Adipocyte (in vitro differentiated cells): ENCODE measurements at regions not wholly inside any gene's neighbourhood (a gene's known extent, or its start where the extent isn't known, plus 50 kb on each side); places are given as distances from the start of the nearest gene placed in this dataset.

Experiments
- DNase-seq: peaks from one replicate; pipeline ENCODE4 v3.0.0-alpha.2; 2015; ENCODE audit warnings: low read depth
- H3K27me3 ChIP-seq: replicated peaks from 2 replicates; pipeline ENCODE4 v1.7.0; 2013; ENCODE audit warnings: mild to moderate bottlenecking, low read length, moderate library complexity; ENCODE audit not compliant: control insufficient read depth, insufficient read depth
- H3K36me3 ChIP-seq: 2 replicates; pipeline ENCODE4 v1.7.0; 2013; ENCODE audit warnings: low read length, mild to moderate bottlenecking, moderate library complexity; ENCODE audit not compliant: control insufficient read depth, insufficient read depth, severe bottlenecking
- H3K4me1 ChIP-seq: 2 replicates; pipeline ENCODE4 v1.7.0; 2013; ENCODE audit warnings: mild to moderate bottlenecking, low read length, moderate library complexity; ENCODE audit not compliant: control insufficient read depth, insufficient read depth
- H3K4me3 ChIP-seq: 2 replicates; pipeline ENCODE4 v1.7.0; 2013; ENCODE audit warnings: mild to moderate bottlenecking, low read length, moderate library complexity
- H3K9ac ChIP-seq: 2 replicates; pipeline ENCODE4 v1.7.0; 2013; ENCODE audit warnings: mild to moderate bottlenecking, low read length, moderate library complexity
- H3K9me3 ChIP-seq: 2 replicates; pipeline ENCODE4 v1.7.0; 2013; ENCODE audit warnings: mild to moderate bottlenecking, low read length, moderate library complexity; ENCODE audit not compliant: control insufficient read depth

DNA sequence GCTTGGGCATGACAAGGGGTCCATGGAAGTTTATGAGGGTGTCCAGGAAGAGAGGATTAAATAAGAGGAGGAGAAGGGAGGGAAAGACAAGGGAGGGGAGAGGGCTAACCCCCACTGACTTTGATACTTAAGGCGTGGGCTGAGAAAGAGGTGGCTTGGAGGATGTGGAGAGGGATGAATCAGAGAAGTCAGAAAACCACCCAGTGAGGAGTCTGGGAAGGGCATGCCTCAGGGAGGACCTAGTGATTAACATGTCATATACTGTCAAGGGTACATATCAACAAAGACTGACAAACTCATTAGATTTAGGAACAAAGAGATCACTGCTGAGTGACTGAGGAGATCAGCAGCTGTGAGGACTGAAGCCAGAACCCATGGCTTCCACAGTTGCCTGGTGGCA is 145.4 kb downstream of the IRX5 start:
- no peak overlapping the region for H3K9ac ChIP-seq
- H3K36me3 ChIP-seq: no peaks in the 10 kb centered on the region
- peaks cover 18% of the 10 kb centered on the region for H3K27me3 ChIP-seq
- no peaks in the 10 kb centered on the region for H3K9me3 ChIP-seq
- H3K4me1 ChIP-seq: no peaks in the 10 kb centered on the region
- no peak overlapping the region for H3K4me3 ChIP-seq
- no peak for DNase-seq

DNA sequence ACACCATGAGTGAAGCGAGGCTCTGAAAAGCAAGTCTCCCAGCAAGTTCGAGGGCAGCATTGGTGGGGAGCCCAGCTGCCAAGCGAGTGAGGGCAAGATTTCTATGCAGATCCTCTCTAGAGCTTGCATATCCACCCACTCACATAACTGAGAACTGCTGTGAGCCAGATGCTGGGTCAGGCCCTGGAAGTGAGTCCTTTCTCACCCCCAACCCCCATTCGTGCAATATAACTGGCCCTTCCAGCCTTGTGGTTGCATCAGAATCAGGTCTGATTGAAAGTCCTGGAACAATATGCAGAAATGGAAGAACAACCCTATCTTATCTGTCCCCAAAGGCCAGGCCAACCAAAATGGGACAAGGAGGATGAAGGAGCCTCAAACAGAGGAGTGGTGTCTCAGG is 146.6 kb downstream of the IRX5 start:
- Histone ChIP-seq H3K4me1 (no peaks in the 10 kb centered on the region), H3K9ac (no peak overlapping the region), H3K27me3 (peaks cover 20% of the 10 kb centered on the region), H3K36me3 (no peaks in the 10 kb centered on the region), H3K4me3 (no peak overlapping the region), H3K9me3 (no peaks in the 10 kb centered on the region)
- peak; percentile 22 for DNase-seq

DNA sequence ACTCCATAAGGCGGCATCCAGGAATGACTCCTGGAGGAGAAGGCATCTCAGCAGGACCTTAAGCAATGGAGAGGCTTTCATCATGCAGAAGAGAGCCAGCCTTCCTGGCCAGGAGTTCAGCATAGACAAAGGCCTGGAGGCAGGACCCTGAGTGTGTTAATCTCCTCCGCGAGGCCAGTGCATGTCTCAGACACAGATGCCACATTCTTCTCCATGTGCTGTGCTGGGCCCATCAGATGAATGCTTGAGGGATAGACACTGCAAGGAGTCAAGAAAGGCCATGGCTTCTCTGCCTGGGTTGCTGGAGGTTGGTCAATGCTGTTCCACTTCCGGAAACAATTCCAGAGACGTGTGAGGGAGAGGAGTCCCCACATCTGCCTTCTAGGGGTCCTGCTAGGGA is 147.5 kb downstream of the IRX5 start:
- no peak for DNase-seq
- Histone ChIP-seq H3K27me3 (peaks cover 20% of the 10 kb centered on the region), H3K36me3 (no peaks in the 10 kb centered on the region), H3K4me3 (no peak overlapping the region), H3K9me3 (no peaks in the 10 kb centered on the region), H3K9ac (no peak overlapping the region), H3K4me1 (peaks cover 3% of the 10 kb centered on the region)

DNA sequence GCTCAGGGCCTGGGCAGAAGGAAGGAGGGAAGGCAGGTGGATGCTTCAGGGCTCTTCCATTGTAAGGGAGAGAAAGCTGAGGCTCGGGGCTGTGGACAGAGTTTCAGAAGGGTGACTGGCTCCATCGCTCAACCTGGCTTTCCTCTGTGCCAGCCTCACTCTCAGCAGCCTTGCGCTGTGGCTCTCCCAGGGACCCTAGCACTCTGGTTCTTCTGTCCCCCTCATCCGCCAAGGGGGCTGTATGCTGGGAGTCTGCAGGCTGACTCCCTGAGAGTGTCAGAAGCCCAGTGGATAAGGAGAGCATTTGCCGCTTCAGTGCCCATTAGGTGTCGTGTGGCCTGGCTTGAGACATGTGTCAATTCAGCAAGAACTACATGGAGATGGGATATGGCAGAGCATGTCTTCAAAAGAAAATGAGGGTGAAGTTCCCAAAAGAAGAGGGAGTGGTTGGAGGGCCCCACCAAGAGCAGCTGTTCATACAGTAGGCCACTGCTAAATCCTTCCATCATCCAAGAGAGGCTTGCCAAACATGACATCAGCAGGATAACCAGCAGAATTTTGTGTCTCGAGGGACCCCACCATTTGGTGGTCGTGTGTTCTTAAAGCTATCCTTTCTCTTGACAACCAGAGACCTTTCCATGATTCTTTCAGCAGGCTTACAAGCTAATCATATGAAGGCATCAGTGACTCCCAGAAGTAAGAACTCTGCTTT is 148.2 kb downstream of the IRX5 start:
- no peak overlapping the region for H3K4me3 ChIP-seq
- no peak overlapping the region for H3K9ac ChIP-seq
- no peaks in the 10 kb centered on the region for H3K36me3 ChIP-seq
- H3K27me3 ChIP-seq: peaks cover 20% of the 10 kb centered on the region
- DNase-seq: no peak
- peaks cover 3% of the 10 kb centered on the region for H3K4me1 ChIP-seq
- H3K9me3 ChIP-seq: no peaks in the 10 kb centered on the region

DNA sequence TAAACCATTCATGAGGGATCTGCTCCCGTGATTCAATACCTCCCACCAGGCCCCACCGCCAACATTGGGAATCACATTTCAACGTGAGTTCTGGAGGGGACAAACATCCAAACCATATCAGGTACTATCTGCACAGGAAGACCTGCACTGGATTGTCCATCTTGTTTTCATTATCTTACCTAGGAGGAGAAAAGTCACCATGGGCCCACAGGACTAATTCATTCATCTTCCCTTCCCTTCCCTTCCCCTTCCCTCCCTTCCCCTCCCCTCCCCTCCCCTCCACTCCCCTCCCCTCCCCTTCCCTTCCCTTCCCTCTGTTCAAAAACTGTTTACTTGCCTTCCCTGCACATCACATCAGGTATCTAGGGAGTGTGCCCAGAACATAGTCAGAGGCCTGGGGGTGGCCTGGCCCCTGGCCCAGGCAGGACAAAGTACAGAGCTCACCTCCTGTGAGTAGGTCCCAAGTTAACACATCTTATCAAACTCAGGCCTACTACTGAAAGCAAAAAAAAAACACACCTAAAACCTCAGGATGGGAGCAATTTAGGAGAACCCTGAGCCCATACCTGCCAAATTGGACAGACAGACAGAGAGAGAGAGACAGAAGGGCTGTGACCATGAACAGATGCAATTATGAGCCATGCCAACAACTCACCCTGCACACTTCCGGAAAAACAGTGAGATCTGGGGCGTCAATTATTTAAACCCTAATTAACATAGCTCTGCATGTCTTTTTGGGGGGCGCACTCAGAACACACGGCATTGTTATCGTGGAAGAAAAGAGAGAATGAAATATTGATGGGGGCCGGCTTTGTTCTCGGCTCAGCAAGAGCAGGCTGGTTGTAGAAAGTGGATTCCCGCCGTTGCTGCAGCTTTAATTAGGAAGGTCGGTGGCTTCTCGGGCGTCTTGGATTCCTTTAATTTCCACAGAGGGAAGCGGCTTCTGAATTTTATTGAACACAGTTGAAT is 151.2 kb downstream of the IRX5 start:
- Histone ChIP-seq H3K36me3 (no peaks in the 10 kb centered on the region), H3K4me1 (peaks cover 3% of the 10 kb centered on the region), H3K9ac (no peak overlapping the region), H3K27me3 (peaks cover 13% of the 10 kb centered on the region), H3K4me3 (no peak overlapping the region), H3K9me3 (no peaks in the 10 kb centered on the region)
- DNase-seq: no peak

DNA sequence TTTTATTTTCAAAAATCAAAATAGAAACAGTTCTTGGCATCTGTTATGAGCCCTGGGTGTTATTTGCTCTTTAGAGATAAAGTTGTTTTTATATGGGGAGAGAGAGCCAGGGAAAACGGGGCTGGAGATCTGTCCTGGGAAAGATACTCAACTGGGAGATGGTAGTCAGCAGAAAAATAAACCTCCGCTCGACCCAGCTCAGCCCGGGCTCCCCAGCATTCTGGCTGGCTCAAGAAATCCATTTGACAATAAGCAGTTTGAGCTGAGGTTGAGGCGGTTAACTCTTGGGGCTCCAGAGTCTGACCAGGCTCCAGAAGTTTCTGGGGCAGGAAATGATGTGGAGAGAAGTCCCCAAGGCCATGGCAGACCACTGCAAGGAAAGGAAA is 151.9 kb downstream of the IRX5 start:
- Histone ChIP-seq H3K9me3 (no peaks in the 10 kb centered on the region), H3K9ac (no peak overlapping the region), H3K27me3 (peaks cover 13% of the 10 kb centered on the region), H3K4me1 (peaks cover 3% of the 10 kb centered on the region), H3K36me3 (no peaks in the 10 kb centered on the region), H3K4me3 (no peak overlapping the region)
- DNase-seq: no peak

DNA sequence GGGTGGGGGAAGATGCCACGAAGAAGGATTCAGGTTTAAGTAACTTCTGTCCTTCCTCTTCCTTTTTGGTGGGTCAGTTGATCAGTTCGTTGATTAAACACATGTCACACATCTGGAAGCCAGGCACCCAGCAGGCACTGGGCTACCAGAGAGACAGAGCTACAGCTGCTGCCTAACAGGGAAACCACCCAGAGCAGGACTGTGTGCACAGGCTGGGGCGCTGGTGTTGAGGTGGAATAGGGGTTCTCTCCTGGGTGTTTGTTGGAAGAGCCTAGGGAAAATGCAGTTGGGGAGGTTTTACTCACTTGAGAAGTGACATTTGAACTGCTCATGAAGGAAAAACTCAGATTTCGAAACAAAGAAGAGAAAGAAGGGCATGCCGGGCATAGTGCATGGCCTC is 152.4 kb downstream of the IRX5 start:
- no peak overlapping the region for H3K9ac ChIP-seq
- H3K36me3 ChIP-seq: no peaks in the 10 kb centered on the region
- H3K4me3 ChIP-seq: no peak overlapping the region
- H3K4me1 ChIP-seq: peaks cover 3% of the 10 kb centered on the region
- H3K9me3 ChIP-seq: peaks cover 2% of the 10 kb centered on the region
- H3K27me3 ChIP-seq: peaks cover 13% of the 10 kb centered on the region
- DNase-seq: no peak

DNA sequence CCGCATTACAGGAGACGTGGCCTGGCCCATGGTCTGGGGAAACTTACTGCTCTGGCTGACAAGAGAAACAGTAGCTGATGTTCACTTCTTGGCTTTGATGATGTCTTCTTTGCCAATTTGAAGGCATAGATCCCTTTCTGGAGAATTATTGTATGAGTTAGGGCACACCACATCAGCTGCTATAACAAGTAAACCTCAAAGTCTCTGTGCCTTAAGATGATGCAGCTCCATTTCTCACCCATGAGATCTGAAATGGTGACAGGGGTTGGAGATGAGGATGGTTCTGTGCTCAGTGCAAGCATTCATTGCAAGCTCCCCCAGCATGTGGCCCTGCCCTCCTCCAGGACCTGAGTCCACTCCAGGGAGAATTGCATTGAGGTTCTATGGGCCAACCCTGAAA is 157.4 kb downstream of the IRX5 start:
- no peak overlapping the region for H3K9ac ChIP-seq
- no peaks in the 10 kb centered on the region for H3K36me3 ChIP-seq
- no peak overlapping the region for H3K4me3 ChIP-seq
- DNase-seq: no peak
- H3K9me3 ChIP-seq: peaks cover 12% of the 10 kb centered on the region
- peaks cover 6% of the 10 kb centered on the region for H3K27me3 ChIP-seq
- peaks cover 1% of the 10 kb centered on the region for H3K4me1 ChIP-seq

DNA sequence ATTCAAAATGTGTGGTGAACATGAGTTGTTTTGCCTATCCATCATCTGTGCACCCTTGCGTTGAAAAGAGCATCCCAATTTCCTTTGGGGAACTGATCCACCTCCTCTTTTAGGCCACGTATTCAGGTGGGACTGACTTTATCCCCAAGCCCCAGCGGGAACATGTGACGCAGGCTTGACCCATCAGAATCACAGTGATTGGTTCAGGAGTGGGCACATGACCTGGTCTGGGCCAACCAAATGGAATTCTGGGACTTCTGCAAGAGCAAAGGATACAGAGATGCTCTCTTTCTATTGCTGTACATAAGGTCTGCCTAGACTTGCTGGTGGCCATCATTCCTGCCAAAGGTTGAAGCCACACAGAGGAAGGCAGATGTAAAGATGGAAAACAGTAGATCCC is 158.9 kb downstream of the IRX5 start:
- Histone ChIP-seq H3K36me3 (no peaks in the 10 kb centered on the region), H3K9me3 (peaks cover 12% of the 10 kb centered on the region), H3K4me1 (no peaks in the 10 kb centered on the region), H3K9ac (no peak overlapping the region), H3K4me3 (no peak overlapping the region), H3K27me3 (peaks cover 6% of the 10 kb centered on the region)
- DNase-seq: no peak

DNA sequence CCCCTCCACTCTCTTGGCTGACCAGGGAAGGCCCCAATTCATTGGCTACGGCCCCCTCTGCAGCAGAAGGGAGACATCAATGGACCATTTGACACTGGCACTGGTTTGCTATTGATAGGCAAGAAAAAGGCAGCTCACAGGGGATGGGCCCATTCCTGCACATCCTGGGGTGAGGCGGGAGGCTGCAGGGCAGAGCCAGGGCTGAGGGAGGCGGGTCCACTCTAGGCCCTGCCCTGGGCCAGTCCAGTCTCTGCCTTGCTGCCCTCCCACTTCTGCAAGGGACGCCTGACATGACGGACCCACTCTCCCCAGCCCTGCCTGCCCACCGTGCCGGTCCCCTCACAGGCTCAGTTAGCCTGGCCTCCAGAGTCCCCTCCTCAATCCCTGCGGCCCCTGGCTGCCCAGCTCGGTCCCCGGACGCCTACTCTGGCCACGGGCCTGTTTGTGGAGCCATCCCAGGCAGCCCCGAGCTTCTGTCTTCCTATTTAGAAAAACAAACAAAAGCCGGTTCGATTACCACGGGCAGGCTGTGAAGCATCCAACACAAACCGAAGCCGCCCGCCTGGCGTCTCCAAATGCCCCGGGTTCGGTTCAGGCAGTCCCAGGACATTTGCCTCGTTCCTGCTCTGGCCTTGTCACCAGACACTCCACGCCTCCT is 160.7 kb downstream of the IRX5 start:
- H3K36me3 ChIP-seq: no peaks in the 10 kb centered on the region

DNA sequence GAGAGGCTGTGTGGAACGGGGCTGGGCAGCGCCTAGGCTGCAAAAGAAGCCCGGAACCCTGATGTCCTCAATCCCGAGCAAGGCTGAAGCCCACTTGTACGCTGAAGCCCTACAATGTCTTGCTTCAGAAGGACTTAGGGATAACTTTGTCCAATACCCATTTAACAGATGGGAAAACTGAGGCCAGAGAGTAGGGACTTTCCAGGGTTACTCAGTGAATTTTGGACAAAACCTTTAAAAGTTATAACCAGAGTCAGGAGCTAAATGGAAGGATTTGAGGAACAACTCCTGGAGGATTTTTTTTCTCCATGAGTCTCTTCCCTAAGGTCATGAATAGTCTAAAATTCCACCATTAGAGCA is 161.2 kb downstream of the IRX5 start:
- H3K4me3 ChIP-seq: no peak overlapping the region
- peaks cover 21% of the 10 kb centered on the region for H3K9me3 ChIP-seq
- H3K27me3 ChIP-seq: peaks cover 6% of the 10 kb centered on the region
- no peaks in the 10 kb centered on the region for H3K36me3 ChIP-seq
- no peaks in the 10 kb centered on the region for H3K4me1 ChIP-seq
- no peak for DNase-seq
- H3K9ac ChIP-seq: no peak overlapping the region

More for the DNA sequence above, 160.7 kb downstream of the IRX5 start:
- DNase-seq: no peak
- H3K9ac ChIP-seq: no peak overlapping the region
- H3K4me3 ChIP-seq: no peak overlapping the region
- H3K9me3 ChIP-seq: peaks cover 21% of the 10 kb centered on the region
- peaks cover 6% of the 10 kb centered on the region for H3K27me3 ChIP-seq
- H3K4me1 ChIP-seq: no peaks in the 10 kb centered on the region
